Central memory CD4-positive, alpha-beta T cell (primary cell): ENCODE measurements at regions not wholly inside any gene's neighbourhood (a gene's known extent, or its start where the extent isn't known, plus 50 kb on each side); places are given as distances from the start of the nearest gene placed in this dataset.

ENCODE experiments used
- DNase-seq: peaks from one replicate; pipeline ENCODE4 v3.0.0; 2022

GRCh38 chr2:54360055-54360792, 95.9 kb upstream of the SPTBN1 start:
- DNase-seq: no peak

GRCh38 chr2:54364409-54364808, 91.7 kb upstream of the SPTBN1 start:
- DNase-seq: no peak

- no peak for DNase-seq
Measured at GRCh38 chr2:54365661-54366060, 90.5 kb upstream of the SPTBN1 start.

- no peak for DNase-seq
Measured at GRCh38 chr2:54366487-54367280, 89.4 kb upstream of the SPTBN1 start.

GRCh38 chr2:54370405-54371104, 85.6 kb upstream of the SPTBN1 start:
- DNase-seq: no peak

- DNase-seq: no peak
Measured at GRCh38 chr2:54371460-54372065, 84.6 kb upstream of the SPTBN1 start.

GRCh38 chr2:54372361-54372760, 83.8 kb upstream of the SPTBN1 start:
- DNase-seq: no peak

GRCh38 chr2:54373855-54374254, 82.3 kb upstream of the SPTBN1 start:
- DNase-seq: no peak

GRCh38 chr2:54374591-54375364, 81.3 kb upstream of the SPTBN1 start:
- DNase-seq: no peak

- no peak for DNase-seq
Measured at GRCh38 chr2:54377451-54377850, 78.7 kb upstream of the SPTBN1 start.

GRCh38 chr2:54377901-54378493, 78.1 kb upstream of the SPTBN1 start:
- DNase-seq: no peak

GRCh38 chr2:54380670-54381069, 75.5 kb upstream of the SPTBN1 start:
- no peak for DNase-seq

GRCh38 chr2:54381293-54381692, 74.8 kb upstream of the SPTBN1 start:
- DNase-seq: no peak

- DNase-seq: no peak
Measured at GRCh38 chr2:54382601-54383000, 73.5 kb upstream of the SPTBN1 start.

GRCh38 chr2:54384301-54385203, 71.6 kb upstream of the SPTBN1 start:
- DNase-seq: no peak

- no peak for DNase-seq
Measured at GRCh38 chr2:54385271-54385670, 70.9 kb upstream of the SPTBN1 start.

GRCh38 chr2:54386585-54386984, 69.5 kb upstream of the SPTBN1 start:
- DNase-seq: no peak

GRCh38 chr2:54387059-54387991, 68.8 kb upstream of the SPTBN1 start:
- no peak for DNase-seq

GRCh38 chr2:54388076-54388475, 68.1 kb upstream of the SPTBN1 start:
- DNase-seq: no peak
